GM18951 (cell line): ENCODE measurements at regions not wholly inside any gene's neighbourhood (a gene's known extent, or its start where the extent isn't known, plus 50 kb on each side); places are given as distances from the start of the nearest gene placed in this dataset.

Experiments
- POLR2A ChIP-seq: IDR thresholded peaks from 4 replicates; pipeline ENCODE4 v1.6.1; 2011; ENCODE audit warnings: mild to moderate bottlenecking; ENCODE audit not compliant: insufficient read length, insufficient read depth; ENCODE audit errors: extremely low read depth
- in situ Hi-C: fragments of 300-500 bp; cut with MboI; formaldehyde crosslinking; loops from one replicate; pipeline ENCODE4 v1.12.0; 2022; ENCODE audit warnings: low sequenced_read_pairs, mixed read lengths, inconsistent platforms; ENCODE audit not compliant: unreplicated experiment

- in situ Hi-C loops: no loop called here
- no peak for TF ChIP-seq POLR2A
Observed at GRCh38 chr13:24625331-24625731, 54.9 kb upstream of the ATP12A start.

- no peak for TF ChIP-seq POLR2A
- in situ Hi-C loops: no loop called here
Observed at GRCh38 chr13:24625870-24626849, 54.0 kb upstream of the ATP12A start.

DNA sequence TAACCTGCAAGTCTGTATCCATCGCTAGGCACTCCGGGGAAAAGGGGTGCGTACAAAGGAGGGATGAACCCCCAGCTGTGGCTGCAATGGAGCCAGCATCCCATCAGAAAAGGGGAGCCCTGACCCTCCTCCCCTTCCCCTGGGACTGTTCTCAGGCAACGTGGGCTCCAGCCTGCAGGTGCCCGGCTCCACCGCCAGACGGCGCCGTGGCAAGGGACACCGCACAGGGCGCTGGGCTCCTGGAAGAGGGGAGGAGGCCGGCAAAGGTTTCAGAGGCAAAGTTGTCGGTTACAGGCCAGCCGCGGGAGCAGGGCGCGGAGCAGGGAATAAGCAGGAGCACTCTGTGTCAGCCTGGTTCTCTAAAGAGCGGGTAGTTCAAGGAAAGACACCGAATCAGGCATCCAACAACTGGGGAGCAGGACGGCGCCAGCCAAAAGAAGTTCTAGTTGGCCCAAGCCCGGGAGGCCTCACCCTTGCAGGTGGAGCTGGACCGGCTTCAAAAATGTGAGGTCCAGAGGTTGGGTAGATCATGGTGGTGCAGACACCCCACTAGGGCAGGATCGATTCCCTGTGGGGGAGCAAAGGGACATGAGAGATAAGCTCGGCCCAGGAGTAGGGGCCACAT is 53.0 kb upstream of the ATP12A start:
- in situ Hi-C loops: no loop called here

GRCh38 chr13:24627946-24628345 is 52.3 kb upstream of the ATP12A start:
- no peak for TF ChIP-seq POLR2A
- in situ Hi-C loops: no loop called here

More for the DNA sequence above, 53.0 kb upstream of the ATP12A start:
- no peak for TF ChIP-seq POLR2A

GRCh38 chr13:24629320-24629719 is 50.9 kb upstream of the ATP12A start:
- no peak for TF ChIP-seq POLR2A

GRCh38 chr13:24630121-24630520 is 50.1 kb upstream of the ATP12A start:
- in situ Hi-C loops: no loop called here
- TF ChIP-seq POLR2A: no peak

More at GRCh38 chr13:24629320-24629719, 50.9 kb upstream of the ATP12A start:
- in situ Hi-C loops: no loop called here
